Endothelial cell of hepatic sinusoid (primary cell): ENCODE measurements at regions not wholly inside any gene's neighbourhood (a gene's known extent, or its start where the extent isn't known, plus 50 kb on each side); places are given as distances from the start of the nearest gene placed in this dataset.

Experiments
- in situ Hi-C: cut with HindIII; loops from 2 replicates; pipeline ENCODE4 v1.10.0; 2017; ENCODE audit warnings: low sequenced_read_pairs

- in situ Hi-C loops = no loop called here
Measured at GRCh38 chr2:120947327-120947726, 211.7 kb downstream of the GLI2 start.

- in situ Hi-C loops = no loop called here
Measured at GRCh38 chr2:120947982-120948661, 212.5 kb downstream of the GLI2 start.

GRCh38 chr2:120948662-120949011 is 213.0 kb downstream of the GLI2 start:
- in situ Hi-C loops = no loop called here

GRCh38 chr2:120949027-120949956 is 213.6 kb downstream of the GLI2 start:
- in situ Hi-C loops = no loop called here

GRCh38 chr2:120949957-120950590 is 214.4 kb downstream of the GLI2 start:
- in situ Hi-C loops = no loop called here

GRCh38 chr2:120951693-120952092 is 216.0 kb downstream of the GLI2 start:
- in situ Hi-C loops = no loop called here

GRCh38 chr2:120952318-120952717 is 216.7 kb downstream of the GLI2 start:
- in situ Hi-C loops = no loop called here

GRCh38 chr2:120953066-120953756 is 217.5 kb downstream of the GLI2 start:
- in situ Hi-C loops = no loop called here

GRCh38 chr2:120953843-120954584 is 218.3 kb downstream of the GLI2 start:
- in situ Hi-C loops = no loop called here

- in situ Hi-C loops = no loop called here
Measured at GRCh38 chr2:120954939-120955338, 219.3 kb downstream of the GLI2 start.

- in situ Hi-C loops = no loop called here
Measured at GRCh38 chr2:120955427-120955826, 219.8 kb downstream of the GLI2 start.

- in situ Hi-C loops = no loop called here
Measured at GRCh38 chr2:120956486-120957156, 221.0 kb downstream of the GLI2 start.

GRCh38 chr2:120957905-120958304 is 222.2 kb downstream of the GLI2 start:
- in situ Hi-C loops = no loop called here

GRCh38 chr2:120958623-120959366 is 223.1 kb downstream of the GLI2 start:
- in situ Hi-C loops = no loop called here

- in situ Hi-C loops = no loop called here
Measured at GRCh38 chr2:120959426-120959825, 223.8 kb downstream of the GLI2 start.

- in situ Hi-C loops = no loop called here
Measured at GRCh38 chr2:120960770-120961366, 225.2 kb downstream of the GLI2 start.

GRCh38 chr2:120961396-120961795 is 225.7 kb downstream of the GLI2 start:
- in situ Hi-C loops = no loop called here

GRCh38 chr2:120963997-120964705 is 228.5 kb downstream of the GLI2 start:
- in situ Hi-C loops = no loop called here
